ENCODE measurements at regions not wholly inside any gene's neighbourhood (a gene's known extent, or its start where the extent isn't known, plus 50 kb on each side); places are given as distances from the start of the nearest gene placed in this dataset.
"Not testable (repeated sequence)": the region's sequence is repeated elsewhere in the genome, so short reads cannot be mapped to it uniquely, and the experiment has no call there.

DNA sequence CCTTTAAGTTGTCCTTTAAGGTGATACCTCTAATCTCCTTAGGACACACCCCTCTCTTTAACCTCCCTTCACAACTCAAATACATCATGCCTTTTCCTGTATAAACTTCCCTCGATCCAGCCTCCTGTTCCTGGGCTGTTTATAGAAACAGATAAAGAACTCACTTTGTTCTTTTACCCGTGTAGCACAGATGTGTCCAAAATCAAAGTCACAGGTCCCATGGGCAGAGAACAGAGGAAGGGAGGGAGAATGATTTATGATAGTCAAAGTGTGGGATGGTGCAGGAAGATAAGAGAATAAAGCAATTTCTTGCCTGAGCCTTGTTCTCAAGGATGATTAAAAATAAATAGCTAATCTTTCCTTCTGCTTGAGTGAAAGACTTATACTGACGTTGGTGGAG lies 50.3 kb upstream of the CABCOCO1 start:
- DNase-seq (ENCODE audit: low spot score): no peak

DNA sequence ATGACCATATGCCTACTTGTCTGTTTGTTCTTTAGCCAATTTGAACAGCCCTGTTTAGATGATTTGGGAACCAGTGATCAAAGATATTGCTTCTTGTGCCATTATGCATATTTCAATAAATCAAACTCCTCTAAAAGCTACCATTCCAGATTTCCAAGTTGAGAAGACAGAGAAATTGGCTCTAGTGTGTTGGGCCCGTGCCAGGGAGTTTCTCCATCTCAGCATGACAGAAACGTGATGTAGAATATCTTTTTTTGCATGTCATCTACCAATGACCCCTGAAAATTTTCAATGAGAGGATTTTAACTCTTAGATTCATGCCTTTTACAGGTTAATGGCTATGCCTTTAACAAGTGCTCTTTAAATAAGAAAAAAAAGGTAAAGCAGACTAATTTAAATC lies 50.7 kb upstream of the CABCOCO1 start:
- peak; percentile 46 for DNase-seq (ENCODE audit: low spot score)

DNA sequence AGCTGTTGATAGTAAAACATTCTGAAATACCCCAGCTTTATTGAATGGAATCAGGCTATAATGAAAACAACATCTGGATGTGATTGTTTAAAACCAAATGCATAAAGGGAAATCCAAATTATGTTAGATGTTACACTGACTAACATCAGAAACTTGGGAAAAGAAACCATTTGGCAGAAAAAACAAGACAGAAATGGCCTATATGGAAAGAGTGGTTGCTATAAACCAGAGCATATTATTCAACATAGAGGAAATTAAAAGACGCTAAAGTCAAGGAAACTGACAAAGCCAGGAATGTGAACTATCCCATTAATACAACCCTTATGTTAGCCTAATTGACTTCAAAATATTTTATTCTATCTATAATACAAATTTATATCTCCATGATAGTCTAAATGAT lies 53.0 kb upstream of the CABCOCO1 start:
- DNase-seq (ENCODE audit: low spot score): no peak

- DNase-seq (ENCODE audit: low spot score): no peak
Measured at GRCh38 chr10:61608255-61609033, 54.3 kb upstream of the CABCOCO1 start.

DNA sequence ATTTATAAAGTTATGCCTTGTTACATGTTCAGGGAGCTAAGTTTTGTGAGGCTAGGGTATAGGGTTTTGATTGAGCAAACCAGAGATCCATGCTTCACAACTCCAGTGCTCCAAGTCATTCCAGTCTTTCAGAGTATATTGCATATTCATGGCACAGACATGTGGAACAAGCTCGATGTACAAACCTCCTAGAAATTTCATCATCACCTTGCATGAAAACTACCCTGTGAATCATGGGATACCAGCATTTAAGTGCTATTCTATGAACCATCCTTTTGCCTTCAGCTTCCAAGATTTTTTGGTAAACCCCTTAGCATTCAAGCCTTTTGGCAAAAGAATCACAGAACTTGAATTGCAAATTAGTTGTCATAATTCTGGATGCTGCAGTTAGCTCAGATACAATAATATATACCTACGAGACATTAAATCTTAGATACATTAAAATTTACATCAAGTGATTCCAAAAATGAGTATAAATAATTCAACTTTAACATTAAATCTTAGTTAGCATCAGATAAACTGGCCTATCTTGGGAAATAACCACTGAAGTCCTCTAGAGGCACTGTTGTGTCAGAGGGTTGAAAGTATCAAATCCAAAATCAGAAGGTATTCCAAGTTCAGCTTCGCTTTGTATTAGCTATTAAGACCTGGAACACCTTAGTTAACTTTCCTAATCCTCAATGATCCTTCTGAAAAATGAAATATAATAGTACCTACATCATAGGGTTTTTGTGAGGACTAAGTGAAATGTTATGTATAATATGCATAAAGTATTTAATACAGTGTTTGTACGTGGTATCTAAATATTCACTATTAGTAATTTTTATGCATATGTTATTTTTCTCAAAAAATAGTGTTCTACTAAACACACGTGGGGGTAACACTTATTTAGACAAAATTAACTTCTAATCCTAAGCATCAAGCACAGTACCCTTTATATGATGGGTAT lies 55.5 kb upstream of the CABCOCO1 start:
- DNase-seq (ENCODE audit: low spot score): no peak

DNA sequence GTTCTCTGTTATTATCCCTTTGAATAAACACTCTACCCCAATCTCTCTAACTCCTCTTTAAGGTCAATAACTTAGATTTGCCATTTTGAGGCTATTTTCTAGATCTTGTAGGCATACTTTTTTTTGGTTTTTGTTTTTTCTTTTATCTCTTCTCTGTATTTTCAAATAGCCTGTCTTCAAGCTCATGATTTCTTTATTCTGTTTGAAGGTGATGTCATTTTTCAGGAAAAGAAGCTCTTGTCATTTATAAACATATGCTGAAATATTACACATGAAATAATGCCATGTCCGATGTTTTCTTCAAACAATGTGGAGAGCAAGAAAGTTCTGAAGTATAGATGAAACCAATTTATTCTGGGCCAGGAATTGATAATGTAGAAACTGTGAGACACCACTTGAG lies 57.5 kb upstream of the CABCOCO1 start:
- DNase-seq (ENCODE audit: low spot score): no peak

GRCh38 chr10:61600399-61600798 lies 62.3 kb upstream of the CABCOCO1 start:
- no peak for DNase-seq (ENCODE audit: low spot score)

- DNase-seq (ENCODE audit: low spot score): no peak
Measured at GRCh38 chr10:61594430-61594829, 68.3 kb upstream of the CABCOCO1 start.

DNA sequence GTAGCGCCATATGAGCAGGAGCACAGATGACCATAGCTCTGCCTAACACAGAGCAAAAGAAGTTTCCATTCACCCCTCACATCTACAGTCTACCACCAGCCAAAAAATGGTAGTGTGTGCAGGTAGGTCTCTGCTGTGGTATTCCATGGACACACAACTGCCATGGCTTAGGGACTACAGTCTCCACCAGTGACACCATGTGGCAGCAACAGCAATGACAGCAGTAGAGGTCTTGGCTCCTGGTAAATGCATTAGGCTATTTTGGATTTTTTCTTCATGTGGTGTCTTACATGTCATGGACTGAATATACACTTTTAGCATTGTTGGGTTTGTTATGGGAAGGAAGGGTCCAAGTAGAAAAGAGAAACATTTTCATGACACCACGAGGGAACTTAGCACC lies 70.1 kb upstream of the CABCOCO1 start:
- no peak for DNase-seq (ENCODE audit: low spot score)

DNA sequence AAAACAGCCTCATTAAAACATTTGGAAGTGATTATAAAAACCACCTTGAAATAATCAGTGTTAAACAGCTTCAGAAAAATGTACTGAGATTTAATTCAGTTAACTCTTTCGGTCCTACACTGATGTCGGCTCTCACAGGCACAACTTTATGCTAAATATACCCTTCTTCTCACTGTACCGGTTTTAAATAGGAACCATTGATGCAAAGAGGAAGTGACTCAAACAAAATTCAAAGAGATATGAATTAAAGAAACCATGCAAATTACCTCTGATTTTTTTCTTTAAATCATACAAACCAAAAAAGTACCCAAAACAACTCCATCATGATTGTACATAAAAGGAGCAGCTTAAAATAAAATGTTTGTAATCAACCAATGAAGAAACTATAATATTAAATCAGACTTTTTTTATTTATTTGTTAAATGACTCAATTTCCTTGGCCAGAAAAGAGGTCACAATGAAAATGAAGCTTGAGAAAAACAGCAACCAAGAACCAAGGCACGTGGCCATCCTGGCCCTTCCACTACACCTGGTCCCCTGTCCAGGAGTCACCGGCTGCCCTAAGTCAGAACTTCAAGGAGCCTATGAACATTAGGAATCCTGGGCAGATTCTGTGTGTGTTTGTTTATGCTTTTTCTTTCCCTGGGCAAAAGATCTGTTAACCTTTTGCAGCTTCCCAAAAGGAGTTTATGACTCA lies 73.0 kb upstream of the CABCOCO1 start:
- no peak for DNase-seq (ENCODE audit: low spot score)

GRCh38 chr10:61588770-61589211 lies 73.9 kb upstream of the CABCOCO1 start:
- DNase-seq (ENCODE audit: low spot score): no peak

GRCh38 chr10:61586829-61587228 lies 75.9 kb upstream of the CABCOCO1 start:
- DNase-seq (ENCODE audit: low spot score): no peak

- no peak for DNase-seq (ENCODE audit: low spot score)
Measured at GRCh38 chr10:61580608-61581007, 82.1 kb upstream of the CABCOCO1 start.

DNA sequence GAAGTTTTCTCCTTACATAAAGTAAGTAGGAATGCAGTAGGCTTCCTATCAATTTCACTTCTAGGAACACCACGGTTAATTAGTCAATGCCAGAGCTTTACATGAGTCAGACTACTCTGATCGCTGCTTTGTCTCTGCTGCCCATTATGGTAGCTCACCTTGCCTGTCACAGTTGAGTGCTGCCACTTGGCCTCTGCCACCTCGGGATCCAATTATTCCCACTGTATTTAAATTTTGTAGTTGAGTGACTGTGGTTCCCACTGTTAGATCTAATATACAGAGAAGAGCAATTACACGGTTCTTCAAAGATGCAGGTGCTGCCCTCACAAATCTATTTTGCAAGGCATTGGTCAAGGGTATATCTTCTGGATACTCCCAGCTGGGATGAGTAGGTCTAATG lies 92.5 kb upstream of the CABCOCO1 start:
- DNase-seq (ENCODE audit: low spot score): not testable (repeated sequence)

DNA sequence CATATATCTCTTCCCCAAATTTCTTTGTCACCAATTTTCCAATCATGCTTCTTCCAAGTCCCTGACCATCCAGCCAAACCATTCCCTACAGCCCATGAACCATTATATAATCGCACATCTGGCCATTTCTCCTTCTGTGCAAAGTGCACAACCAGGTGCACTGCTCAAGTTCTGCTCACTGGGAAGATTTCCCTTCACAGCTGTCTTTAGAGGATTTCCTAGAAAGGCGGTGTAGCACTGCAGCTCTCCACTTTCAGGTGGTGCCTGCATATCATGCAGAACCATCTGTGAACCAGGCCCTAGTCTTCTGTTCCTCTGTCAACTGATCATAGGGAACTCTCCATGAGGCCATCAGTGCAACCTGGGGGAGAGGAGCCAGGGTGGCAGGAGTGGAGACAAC lies 95.0 kb upstream of the CABCOCO1 start:
- DNase-seq (ENCODE audit: low spot score): no peak

DNA sequence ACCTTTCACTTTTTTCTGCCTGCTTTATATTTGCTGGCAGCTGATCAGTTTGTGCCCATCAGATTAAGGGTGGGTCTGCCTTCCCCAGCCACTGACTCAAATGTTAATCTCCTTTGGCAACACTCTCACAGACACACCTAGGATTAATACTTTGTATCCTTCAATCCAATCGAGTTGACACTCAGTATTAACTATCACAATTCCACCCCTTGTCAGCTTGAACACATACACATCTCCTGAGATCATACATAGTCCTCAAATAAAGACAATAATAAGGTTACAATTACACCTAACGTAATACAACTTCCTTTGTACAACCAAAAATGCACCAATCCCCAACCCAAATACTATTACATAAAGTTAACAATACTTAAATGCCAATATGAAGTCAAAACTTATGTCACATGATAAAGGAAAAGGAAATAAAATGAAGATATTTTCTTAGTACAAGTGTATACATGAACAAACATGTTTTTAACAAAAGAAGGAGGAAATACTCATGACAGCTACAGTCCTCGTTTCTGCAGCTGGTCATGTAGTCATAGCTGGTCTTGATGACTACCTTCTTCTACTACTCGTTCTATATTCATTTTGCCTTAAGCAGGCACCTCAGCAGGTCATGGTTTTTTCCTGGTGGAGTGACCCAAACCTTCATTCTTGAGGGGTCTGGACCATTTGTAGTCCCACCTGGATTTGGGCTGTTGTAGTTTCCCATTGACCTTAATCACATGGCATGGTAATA lies 96.7 kb upstream of the CABCOCO1 start:
- no peak for DNase-seq (ENCODE audit: low spot score)

GRCh38 chr10:61564444-61564843 lies 98.3 kb upstream of the CABCOCO1 start:
- no peak for DNase-seq (ENCODE audit: low spot score)

- DNase-seq (ENCODE audit: low spot score): no peak
Measured at GRCh38 chr10:61559615-61560014, 103.1 kb upstream of the CABCOCO1 start.

- DNase-seq (ENCODE audit: low spot score): no peak
Measured at GRCh38 chr10:61558188-61558587, 104.5 kb upstream of the CABCOCO1 start.

DNA sequence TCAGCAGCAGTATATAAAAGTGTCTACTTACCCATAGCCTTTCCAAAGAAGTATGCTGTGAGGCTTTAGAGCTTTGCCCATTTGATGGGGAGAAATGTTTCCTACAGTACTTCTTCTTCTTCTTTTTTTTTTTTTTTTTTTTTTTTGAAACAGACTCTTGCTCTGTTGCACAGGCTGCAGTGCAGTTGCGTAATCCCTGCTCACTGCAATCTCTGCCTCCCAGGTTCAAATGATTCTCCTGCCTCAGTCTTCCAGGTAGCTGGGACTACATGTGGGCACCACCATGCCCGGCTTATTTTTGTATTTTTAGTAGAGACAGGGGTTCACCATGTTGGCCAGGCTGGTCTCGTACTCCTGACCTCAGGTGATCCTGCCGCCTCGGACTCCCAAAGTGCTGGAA lies 101.7 kb upstream of the TMEM26 start:
- no peak for DNase-seq (ENCODE audit: low spot score)

- DNase-seq (ENCODE audit: low spot score): no peak
Measured at GRCh38 chr10:61549861-61550260, 96.7 kb upstream of the TMEM26 start.

DNA sequence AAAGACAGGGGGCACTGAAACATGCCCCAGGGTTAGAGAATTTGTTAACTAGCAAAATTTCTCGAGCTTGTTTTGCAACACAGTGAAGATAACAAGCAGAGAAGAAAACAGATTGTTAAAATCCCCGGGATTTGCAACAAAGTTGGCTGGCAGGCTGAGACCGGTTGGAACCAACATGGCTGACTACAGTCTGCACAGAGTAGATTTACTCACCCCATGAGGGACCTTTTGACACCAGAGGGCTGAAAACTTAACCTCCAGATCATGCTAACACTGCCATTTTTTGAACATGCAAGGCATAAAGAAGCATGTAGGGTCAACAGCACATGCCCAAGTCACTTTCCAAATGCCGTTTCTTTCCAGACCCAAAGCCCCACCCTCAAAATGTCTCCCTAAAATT lies 95.2 kb upstream of the TMEM26 start:
- DNase-seq (ENCODE audit: low spot score): no peak

Measured in ureter (tissue), 1 donor.